OCI-LY1 (cell line): ENCODE measurements at regions not wholly inside any gene's neighbourhood (a gene's known extent, or its start where the extent isn't known, plus 50 kb on each side); places are given as distances from the start of the nearest gene placed in this dataset.

Source experiments
- EZH2 ChIP-seq: fragments of 200-600 bp; sonication (generic), shearing (Covaris generic); IDR thresholded peaks from 2 replicates; pipeline ENCODE4 v1.8.0; 2017; ENCODE audit warnings: borderline replicate concordance, mixed run types, mild to moderate bottlenecking, antibody characterized with exemption, low read length, moderate library complexity, mixed read lengths
- TF ChIP-seq, protein P1 (sequence below): fragments of 200-600 bp; sonication (generic), shearing (Covaris generic); IDR thresholded peaks from 2 replicates; pipeline ENCODE4 v1.5.1; 2017; ENCODE audit warnings: mild to moderate bottlenecking, antibody characterized with exemption, low read length, moderate library complexity, mixed read lengths

GRCh38 chr5:17803971-17804370, 169.7 kb downstream of the TAF11L14 start:
- TF ChIP-seq, protein P1, sequence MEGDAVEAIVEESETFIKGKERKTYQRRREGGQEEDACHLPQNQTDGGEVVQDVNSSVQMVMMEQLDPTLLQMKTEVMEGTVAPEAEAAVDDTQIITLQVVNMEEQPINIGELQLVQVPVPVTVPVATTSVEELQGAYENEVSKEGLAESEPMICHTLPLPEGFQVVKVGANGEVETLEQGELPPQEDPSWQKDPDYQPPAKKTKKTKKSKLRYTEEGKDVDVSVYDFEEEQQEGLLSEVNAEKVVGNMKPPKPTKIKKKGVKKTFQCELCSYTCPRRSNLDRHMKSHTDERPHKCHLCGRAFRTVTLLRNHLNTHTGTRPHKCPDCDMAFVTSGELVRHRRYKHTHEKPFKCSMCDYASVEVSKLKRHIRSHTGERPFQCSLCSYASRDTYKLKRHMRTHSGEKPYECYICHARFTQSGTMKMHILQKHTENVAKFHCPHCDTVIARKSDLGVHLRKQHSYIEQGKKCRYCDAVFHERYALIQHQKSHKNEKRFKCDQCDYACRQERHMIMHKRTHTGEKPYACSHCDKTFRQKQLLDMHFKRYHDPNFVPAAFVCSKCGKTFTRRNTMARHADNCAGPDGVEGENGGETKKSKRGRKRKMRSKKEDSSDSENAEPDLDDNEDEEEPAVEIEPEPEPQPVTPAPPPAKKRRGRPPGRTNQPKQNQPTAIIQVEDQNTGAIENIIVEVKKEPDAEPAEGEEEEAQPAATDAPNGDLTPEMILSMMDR = no peak
- TF ChIP-seq EZH2 = no peak
